HL-60 (cell line): ENCODE measurements at regions not wholly inside any gene's neighbourhood (a gene's known extent, or its start where the extent isn't known, plus 50 kb on each side); places are given as distances from the start of the nearest gene placed in this dataset.

Source experiments
- CTCF ChIP-seq: IDR thresholded peaks from one replicate; pipeline ENCODE4 v1.5.1; 2011; ENCODE audit warnings: low read length, control low read depth, inconsistent platforms; ENCODE audit not compliant: insufficient read depth
- GABPA ChIP-seq: IDR thresholded peaks from 2 replicates; pipeline ENCODE4 v1.6.1; 2012; ENCODE audit warnings: low read depth
- POLR2AphosphoS5 ChIP-seq: IDR thresholded peaks from 2 replicates; pipeline ENCODE4 v1.6.1; 2012; ENCODE audit warnings: low read depth
- REST ChIP-seq: IDR thresholded peaks from 2 replicates; pipeline ENCODE4 v1.6.1; 2012; ENCODE audit warnings: low read depth; ENCODE audit not compliant: insufficient replicate concordance
- SPI1 ChIP-seq: IDR thresholded peaks from 2 replicates; pipeline ENCODE4 v1.6.1; 2012; ENCODE audit warnings: low read depth, mild to moderate bottlenecking, borderline replicate concordance

- TF ChIP-seq CTCF, result no peak
- TF ChIP-seq POLR2AphosphoS5, result no peak
- no peak for TF ChIP-seq GABPA
- TF ChIP-seq REST, result no peak
- no peak for TF ChIP-seq SPI1
These were observed 500.8 kb downstream of the INSC start for GRCh38 chr11:15615398-15616096.
